ENCODE measurements at regions not wholly inside any gene's neighbourhood (a gene's known extent, or its start where the extent isn't known, plus 50 kb on each side); places are given as distances from the start of the nearest gene placed in this dataset.
"Not testable (repeated sequence)": the region's sequence is repeated elsewhere in the genome, so short reads cannot be mapped to it uniquely, and the experiment has no call there.

DNA sequence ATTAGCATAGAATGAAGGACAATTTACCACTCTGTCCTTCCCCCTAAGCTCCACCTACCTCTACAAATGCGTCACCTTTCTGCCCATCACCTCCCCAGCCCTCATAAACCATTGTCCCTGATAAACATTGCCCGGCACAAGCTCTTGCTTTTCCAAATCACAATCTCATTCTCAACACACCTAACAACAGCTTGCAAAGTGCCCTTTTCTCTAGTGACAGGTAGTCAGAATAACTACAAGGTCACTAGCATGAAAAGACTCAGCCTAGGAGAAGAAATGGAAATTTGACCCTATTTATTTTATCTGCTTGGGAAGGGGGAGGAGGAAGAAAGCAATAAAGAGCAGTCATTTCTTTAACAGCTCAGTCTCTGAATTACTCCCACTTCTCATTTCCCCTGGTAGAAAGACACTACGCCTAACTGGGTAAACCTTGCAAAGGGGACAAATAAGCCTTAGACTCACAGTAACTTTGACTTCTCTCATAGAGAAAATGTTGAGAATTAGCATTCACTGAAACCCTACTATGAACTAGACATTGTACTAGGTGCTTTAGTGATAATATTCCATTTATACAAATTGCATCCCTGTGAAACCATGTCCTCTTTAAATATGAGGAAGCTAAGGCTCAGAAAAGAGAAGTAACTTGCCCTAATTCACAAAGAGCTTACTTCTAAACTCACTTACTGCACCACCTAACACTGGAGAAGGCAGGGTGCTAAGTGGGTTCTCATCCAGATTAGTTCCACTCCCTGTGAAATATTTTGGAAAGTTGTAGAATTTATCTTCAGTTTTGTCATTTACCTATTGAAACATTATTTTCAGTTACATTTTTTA is 116.2 kb upstream of the FNDC3A start:
- no peaks in the 10 kb centered on the region for H3K36me3 Mint-ChIP-seq
- no peaks in the 10 kb centered on the region for H3K27me3 Mint-ChIP-seq (ENCODE audit: low read depth in 3 of 3)
- peaks cover 0 to 4% of the 10 kb centered on the region in 2 donors for H3K4me1 Mint-ChIP-seq
- no peak overlapping the region for H3K27ac Mint-ChIP-seq
- no peak overlapping the region for H3K4me3 Mint-ChIP-seq
- H3K9me3 Mint-ChIP-seq: no peaks in the 10 kb centered on the region
- DNase-seq: no peak

DNA sequence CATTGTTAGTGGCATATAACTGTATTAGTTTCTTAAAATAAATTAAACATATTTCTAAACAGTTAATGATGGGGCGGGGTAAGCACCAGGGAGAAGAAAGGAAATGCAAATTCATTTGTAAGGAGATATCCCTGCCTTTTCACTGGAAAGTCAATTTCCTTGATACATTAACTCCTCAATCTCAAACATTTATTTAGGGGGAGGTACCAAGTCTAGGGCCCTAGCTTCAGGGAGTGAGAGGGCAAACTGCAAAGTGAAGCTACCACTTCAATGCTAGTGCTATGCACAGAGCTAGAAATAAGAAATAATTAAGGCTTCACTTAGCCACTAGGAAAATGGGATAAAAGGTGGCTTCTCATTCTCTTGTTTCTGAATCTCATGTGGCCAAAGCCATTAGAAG is 115.3 kb upstream of the FNDC3A start:
- no peak overlapping the region for H3K4me3 Mint-ChIP-seq
- H3K4me1 Mint-ChIP-seq: peaks cover 0 to 4% of the 10 kb centered on the region in 2 donors
- no peaks in the 10 kb centered on the region for H3K36me3 Mint-ChIP-seq
- H3K27ac Mint-ChIP-seq: no peak overlapping the region
- no peak for DNase-seq
- no peaks in the 10 kb centered on the region for H3K27me3 Mint-ChIP-seq (ENCODE audit: low read depth in 3 of 3)
- H3K9me3 Mint-ChIP-seq: no peaks in the 10 kb centered on the region

DNA sequence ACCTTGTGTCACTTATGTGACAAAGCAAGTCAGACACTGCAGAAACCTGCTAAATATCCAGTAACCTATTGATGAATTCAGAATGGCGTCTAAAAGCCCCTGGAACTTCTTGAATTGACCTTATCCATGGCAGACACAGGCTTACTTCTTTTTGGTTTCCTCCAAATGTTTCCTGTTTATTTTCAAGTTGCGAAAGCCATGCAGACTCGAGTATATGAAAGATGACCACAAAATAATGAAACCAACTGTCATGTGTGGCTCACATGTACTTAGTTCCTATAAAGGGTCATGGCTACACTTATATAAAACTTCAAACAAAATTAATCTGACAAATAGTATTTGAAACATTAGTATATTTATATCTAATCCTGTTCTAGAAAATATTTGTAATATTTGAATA is 113.1 kb upstream of the FNDC3A start:
- Mint-ChIP-seq H3K27ac (no peak overlapping the region), H3K4me1 (peaks cover 0 to 4% of the 10 kb centered on the region in 2 donors), H3K27me3 (ENCODE audit: low read depth in 3 of 3) (peaks cover 0 to 2% (median 0%) of the 10 kb centered on the region in 3 donors), H3K4me3 (no peak overlapping the region), H3K9me3 (no peaks in the 10 kb centered on the region), H3K36me3 (no peaks in the 10 kb centered on the region)
- no peak for DNase-seq

DNA sequence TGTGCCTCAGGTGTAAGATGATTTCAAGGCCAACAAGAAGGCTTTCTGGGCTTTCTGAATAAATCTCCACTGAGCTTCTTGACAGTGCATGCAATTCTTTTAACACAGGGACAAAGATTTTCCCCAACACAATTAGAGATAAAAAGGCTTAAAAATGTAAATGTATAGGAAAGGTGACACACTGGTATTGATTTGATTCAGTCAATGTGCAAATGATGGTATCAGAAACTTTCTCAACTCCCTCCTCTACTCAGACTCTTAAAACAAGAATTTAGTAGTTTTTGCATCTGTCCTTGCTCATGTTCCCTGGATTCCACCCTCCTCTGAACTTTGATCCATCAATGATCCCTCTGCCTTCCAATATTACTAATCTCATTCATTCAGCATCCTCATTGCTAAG is 111.6 kb upstream of the FNDC3A start:
- peaks cover 0 to 4% of the 10 kb centered on the region in 2 donors for H3K4me1 Mint-ChIP-seq
- H3K36me3 Mint-ChIP-seq: no peaks in the 10 kb centered on the region
- no peak for DNase-seq
- H3K27ac Mint-ChIP-seq: no peak overlapping the region
- H3K27me3 Mint-ChIP-seq (ENCODE audit: low read depth in 3 of 3): peaks cover 0 to 2% (median 0%) of the 10 kb centered on the region in 3 donors
- H3K4me3 Mint-ChIP-seq: no peak overlapping the region
- no peaks in the 10 kb centered on the region for H3K9me3 Mint-ChIP-seq

DNA sequence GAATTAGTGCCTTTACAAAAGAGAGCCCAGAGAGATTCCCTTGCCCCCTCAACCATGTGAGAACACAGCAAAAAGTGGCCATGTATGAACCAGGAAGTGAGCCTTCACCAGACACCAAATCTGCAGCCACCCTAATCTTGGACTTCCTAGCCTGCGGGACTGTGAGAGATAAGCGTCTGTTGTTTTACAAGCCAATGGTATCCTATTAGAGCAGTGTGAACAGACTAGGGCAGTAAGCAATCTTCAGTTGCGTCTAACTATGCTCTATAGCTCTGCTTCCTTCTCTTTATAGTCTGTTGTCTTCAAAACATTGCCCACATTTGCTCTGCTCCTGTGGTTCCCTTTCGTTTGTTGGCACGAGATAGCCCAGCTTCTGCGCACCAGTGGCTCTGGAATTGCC is 109.5 kb upstream of the FNDC3A start:
- peaks cover 0 to 2% (median 2%) of the 10 kb centered on the region in 3 donors for H3K27me3 Mint-ChIP-seq (ENCODE audit: low read depth in 3 of 3)
- peaks cover 0 to 4% of the 10 kb centered on the region in 2 donors for H3K4me1 Mint-ChIP-seq
- no peaks in the 10 kb centered on the region for H3K9me3 Mint-ChIP-seq
- DNase-seq: no peak
- no peak overlapping the region for H3K27ac Mint-ChIP-seq
- no peaks in the 10 kb centered on the region for H3K36me3 Mint-ChIP-seq
- no peak overlapping the region for H3K4me3 Mint-ChIP-seq

DNA sequence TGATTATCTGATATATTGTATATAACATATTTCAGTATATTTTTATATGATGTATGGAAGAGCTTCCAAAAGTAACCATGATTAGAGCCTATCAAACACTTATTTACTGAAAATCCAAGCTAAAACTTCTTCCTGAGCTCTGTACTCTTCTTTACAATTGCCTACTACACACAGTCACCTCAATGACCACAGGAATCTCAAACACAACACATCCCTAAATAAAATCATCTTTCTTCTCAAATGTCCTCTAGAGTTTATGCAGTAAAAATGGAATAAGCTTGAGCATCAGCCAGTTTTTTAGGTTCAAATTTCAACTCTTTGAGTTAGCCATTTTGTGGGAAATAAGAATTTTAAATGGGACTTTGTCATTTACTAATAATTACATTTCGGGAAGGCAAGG is 102.6 kb upstream of the FNDC3A start:
- Mint-ChIP-seq H3K27me3 (ENCODE audit: low read depth in 3 of 3) (peaks cover 2 to 5% (median 5%) of the 10 kb centered on the region in 3 donors), H3K4me3 (no peak overlapping the region), H3K9me3 (no peaks in the 10 kb centered on the region), H3K27ac (no peak overlapping the region), H3K4me1 (no peaks in the 10 kb centered on the region), H3K36me3 (no peaks in the 10 kb centered on the region)
- no peak for DNase-seq

DNA sequence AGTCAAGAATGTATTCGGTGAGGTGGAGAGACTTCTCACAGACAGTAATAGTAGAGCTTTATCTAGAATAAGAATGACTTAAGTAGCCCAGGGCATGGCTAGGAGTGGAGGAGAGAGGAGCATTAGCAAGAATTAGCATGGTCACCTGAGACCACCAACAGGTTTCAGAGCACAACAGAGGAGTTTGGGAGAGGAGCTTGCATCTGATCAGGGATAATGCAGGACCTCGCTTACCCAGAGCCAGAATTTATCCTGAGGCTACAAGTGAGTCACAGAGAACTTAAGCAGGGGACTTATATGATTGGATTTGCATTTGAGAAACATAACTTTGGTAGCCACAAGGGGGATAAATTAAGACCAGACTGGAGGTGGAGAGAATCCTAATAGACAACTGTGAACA is 102.1 kb upstream of the FNDC3A start:
- H3K27me3 Mint-ChIP-seq (ENCODE audit: low read depth in 3 of 3): peaks cover 2 to 5% (median 5%) of the 10 kb centered on the region in 3 donors

DNA sequence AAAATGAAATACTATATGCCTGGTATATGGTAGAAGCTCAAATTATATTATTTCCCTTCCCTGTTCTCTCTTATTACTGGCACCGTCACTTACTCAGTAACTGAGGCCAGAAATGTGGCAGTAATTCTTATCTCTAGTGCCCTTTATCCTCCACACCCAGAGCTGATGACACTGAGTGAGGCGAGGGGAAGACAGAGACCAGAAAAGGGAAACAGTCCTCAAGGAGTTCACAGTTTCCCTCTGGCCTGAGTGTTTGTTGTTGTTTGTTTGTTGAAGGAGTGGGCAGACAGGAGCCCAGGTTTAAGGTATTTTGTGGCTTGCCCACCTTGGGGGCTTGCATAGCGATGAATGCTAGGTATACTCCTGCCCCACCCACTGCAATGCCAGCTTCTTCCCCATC is 101.5 kb upstream of the FNDC3A start:
- Mint-ChIP-seq H3K36me3 (no peaks in the 10 kb centered on the region), H3K4me1 (no peaks in the 10 kb centered on the region), H3K9me3 (no peaks in the 10 kb centered on the region), H3K4me3 (no peak overlapping the region), H3K27ac (no peak overlapping the region), H3K27me3 (ENCODE audit: low read depth in 3 of 3) (peaks cover 2 to 5% (median 5%) of the 10 kb centered on the region in 3 donors)
- no peak for DNase-seq

More for the DNA sequence above, 102.1 kb upstream of the FNDC3A start:
- no peaks in the 10 kb centered on the region for H3K4me1 Mint-ChIP-seq
- H3K27ac Mint-ChIP-seq: no peak overlapping the region
- no peaks in the 10 kb centered on the region for H3K36me3 Mint-ChIP-seq
- no peaks in the 10 kb centered on the region for H3K9me3 Mint-ChIP-seq
- H3K4me3 Mint-ChIP-seq: no peak overlapping the region
- DNase-seq: no peak

DNA sequence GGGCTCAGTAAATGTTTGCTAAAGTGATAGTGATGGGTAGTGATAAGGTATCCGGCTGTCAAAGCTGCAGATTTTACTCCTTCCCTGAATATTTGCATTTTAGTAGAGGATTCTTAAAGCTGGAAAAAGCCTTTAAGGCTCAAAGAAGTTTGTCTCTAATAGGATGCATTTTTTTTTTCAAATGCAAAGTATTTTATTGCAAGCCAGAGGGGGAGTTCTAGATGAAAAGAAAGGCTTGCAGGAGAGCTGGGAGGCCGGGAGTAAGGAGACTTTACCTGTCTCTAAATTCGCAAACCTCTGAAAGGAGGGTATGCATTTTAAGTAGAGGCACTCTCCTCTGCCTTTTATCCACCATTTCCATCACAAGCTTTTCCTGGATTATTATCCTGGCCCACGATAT is 100.7 kb upstream of the FNDC3A start:
- Mint-ChIP-seq H3K27ac (no peak overlapping the region), H3K36me3 (no peaks in the 10 kb centered on the region), H3K4me1 (no peaks in the 10 kb centered on the region), H3K4me3 (no peak overlapping the region), H3K9me3 (no peaks in the 10 kb centered on the region), H3K27me3 (ENCODE audit: low read depth in 3 of 3) (peaks cover 2 to 5% (median 5%) of the 10 kb centered on the region in 3 donors)
- no peak for DNase-seq

DNA sequence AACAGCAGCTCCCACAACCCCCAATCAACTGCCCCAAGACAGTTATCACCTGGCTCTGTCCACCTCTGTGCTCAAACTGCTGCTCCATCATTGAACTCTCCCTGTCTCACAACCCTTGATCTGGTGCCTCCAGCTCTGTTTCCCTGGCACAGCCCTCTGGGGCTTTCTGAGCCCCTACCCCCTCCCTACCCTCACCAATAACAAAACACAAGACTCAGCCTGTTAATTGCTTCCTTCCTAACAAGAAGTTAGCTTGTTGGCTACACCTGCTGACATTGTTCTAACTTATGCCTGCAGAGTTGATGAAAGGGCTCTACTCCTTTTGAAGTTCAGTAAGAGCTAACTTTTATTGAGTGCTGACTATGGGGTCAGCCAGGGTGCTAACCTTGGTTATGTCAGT is 99.4 kb upstream of the FNDC3A start:
- no peak for DNase-seq
- Mint-ChIP-seq H3K27ac (no peak overlapping the region), H3K4me1 (no peaks in the 10 kb centered on the region), H3K36me3 (no peaks in the 10 kb centered on the region), H3K9me3 (no peaks in the 10 kb centered on the region), H3K27me3 (ENCODE audit: low read depth in 3 of 3) (peaks cover 2 to 7% (median 6%) of the 10 kb centered on the region in 3 donors), H3K4me3 (no peak overlapping the region)

DNA sequence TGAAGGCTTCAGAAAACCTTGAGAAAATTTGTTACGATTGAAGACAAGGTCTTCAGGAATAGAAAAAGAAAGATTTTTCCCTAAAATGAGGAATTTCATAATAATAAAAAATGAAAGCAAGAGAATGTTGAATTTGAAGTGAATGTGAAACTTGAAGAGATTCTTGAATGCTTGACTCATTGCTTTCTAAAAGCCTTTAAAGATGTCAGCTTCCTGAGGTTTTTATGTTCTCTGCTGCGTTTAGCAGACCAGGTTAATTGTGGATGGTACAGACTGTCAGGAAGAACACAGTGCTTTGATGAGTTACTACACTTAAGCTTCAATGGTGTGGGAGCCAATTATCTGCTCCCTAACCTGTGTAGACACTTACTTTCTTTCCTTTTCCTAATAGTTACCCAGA is 96.3 kb upstream of the FNDC3A start:
- DNase-seq: no peak
- Mint-ChIP-seq H3K27ac (no peak overlapping the region), H3K36me3 (no peaks in the 10 kb centered on the region), H3K9me3 (no peaks in the 10 kb centered on the region), H3K4me3 (no peak overlapping the region), H3K27me3 (ENCODE audit: low read depth in 3 of 3) (peaks cover 2 to 7% (median 4%) of the 10 kb centered on the region in 3 donors), H3K4me1 (no peaks in the 10 kb centered on the region)

DNA sequence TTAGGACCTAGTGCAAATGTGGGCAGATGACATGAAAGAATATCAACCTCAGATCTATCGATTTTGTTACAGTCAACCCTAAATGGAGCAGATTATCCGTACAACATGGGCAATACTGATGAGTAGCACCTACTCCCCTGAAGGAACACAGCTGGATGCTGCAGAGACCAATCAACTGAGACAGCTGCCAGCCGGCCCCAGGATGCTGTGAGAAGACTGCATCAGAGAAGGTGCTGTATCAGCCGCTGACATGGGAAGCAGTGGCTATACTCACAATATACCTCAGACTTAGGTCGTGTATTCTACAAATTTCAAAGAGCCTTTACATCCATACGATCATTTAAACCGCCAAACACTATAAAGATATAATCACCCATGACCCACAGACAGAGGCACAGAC is 95.9 kb upstream of the FNDC3A start:
- no peak overlapping the region for H3K27ac Mint-ChIP-seq

DNA sequence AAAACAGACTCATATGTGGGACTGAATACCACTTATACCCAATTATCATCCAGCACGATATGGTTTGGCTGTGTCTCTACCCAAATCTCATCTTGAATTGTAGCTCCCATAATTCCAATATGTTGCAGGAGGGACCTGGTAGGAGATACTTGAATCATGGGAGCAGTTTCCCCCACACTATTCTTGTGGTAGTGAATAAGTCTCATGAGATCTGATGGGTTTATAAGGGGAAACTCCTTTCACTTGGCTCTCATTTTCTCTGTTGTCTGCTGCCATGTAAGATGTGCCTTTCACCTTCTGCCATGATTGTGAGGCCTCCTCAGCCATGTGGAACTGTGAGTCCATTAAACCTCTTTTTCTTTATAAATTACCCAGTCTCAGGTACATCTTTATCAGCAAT is 91.9 kb upstream of the FNDC3A start:
- not testable (repeated sequence) for H3K4me1 Mint-ChIP-seq; H3K27me3 Mint-ChIP-seq (ENCODE audit: low read depth in 3 of 3); H3K9me3 Mint-ChIP-seq; DNase-seq; H3K4me3 Mint-ChIP-seq; H3K36me3 Mint-ChIP-seq
- peak overlapping the region in 1 of 6 donors; percentile 36 for H3K27ac Mint-ChIP-seq

More for the DNA sequence above, 95.9 kb upstream of the FNDC3A start:
- Mint-ChIP-seq H3K27me3 (ENCODE audit: low read depth in 3 of 3) (peaks cover 0 to 7% (median 4%) of the 10 kb centered on the region in 3 donors), H3K9me3 (no peaks in the 10 kb centered on the region), H3K4me3 (no peak overlapping the region), H3K4me1 (no peaks in the 10 kb centered on the region), H3K36me3 (no peaks in the 10 kb centered on the region)
- no peak for DNase-seq

DNA sequence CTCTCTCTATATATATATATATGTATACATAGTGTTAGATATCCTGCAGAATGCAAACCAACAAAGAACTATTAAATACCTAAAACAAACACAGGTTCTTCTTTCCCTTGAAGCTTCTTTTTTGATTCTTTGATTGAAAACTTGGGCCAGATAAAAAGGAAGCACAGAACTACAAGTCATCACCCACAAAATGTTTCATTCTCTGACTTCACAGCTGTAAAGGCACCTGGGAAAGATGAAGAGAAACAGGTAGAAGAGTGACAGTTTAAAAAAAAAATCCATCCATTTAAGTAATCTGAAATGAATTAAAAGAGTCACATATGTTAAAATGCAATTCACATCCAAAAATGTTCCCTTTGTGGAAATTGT is 90.7 kb upstream of the FNDC3A start:
- Mint-ChIP-seq H3K4me3 (peak overlapping the region in 1 of 5 donors; percentile 20), H3K4me1 (no peaks in the 10 kb centered on the region), H3K36me3 (no peaks in the 10 kb centered on the region), H3K9me3 (no peaks in the 10 kb centered on the region), H3K27me3 (ENCODE audit: low read depth in 3 of 3) (peaks cover 0 to 4% (median 2%) of the 10 kb centered on the region in 3 donors), H3K27ac (no peak overlapping the region)
- DNase-seq: no peak

DNA sequence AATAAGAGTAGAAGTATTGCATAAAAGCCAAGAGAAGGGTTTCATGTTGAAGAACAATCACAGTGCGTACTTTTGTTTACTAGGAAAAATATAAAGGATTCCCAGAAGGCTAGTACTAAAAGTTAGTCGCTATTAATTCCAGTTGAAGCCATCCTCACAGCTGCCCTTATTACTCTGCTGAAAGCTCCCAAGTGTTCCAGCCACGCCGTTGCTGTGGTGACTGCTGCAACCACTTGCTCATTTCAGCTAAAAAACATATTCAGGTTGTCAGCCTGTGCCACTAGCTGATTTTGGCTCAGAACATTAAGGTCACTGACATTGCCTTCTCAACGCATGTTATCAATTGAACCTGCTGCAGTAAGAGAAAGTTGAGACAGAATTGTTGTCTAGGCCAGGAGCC is 87.1 kb upstream of the FNDC3A start:
- no peaks in the 10 kb centered on the region for H3K4me1 Mint-ChIP-seq
- no peak for DNase-seq
- H3K27ac Mint-ChIP-seq: no peak overlapping the region
- H3K36me3 Mint-ChIP-seq: no peaks in the 10 kb centered on the region
- H3K27me3 Mint-ChIP-seq (ENCODE audit: low read depth in 3 of 3): peaks cover 0 to 2% (median 0%) of the 10 kb centered on the region in 3 donors
- no peaks in the 10 kb centered on the region for H3K9me3 Mint-ChIP-seq
- no peak overlapping the region for H3K4me3 Mint-ChIP-seq

Measured in immature natural killer cell (primary cell).